ENCODE measurements at regions not wholly inside any gene's neighbourhood (a gene's known extent, or its start where the extent isn't known, plus 50 kb on each side); places are given as distances from the start of the nearest gene placed in this dataset.

GRCh38 chr13:21960108-21960507, 289.2 kb downstream of the FGF9 start:
- H2BK120ac ChIP-seq (replicated peaks; ENCODE audit: low read depth, low read length) = no peak overlapping the region
- H2AK5ac ChIP-seq (ENCODE audit: low read depth, low read length) = no peak overlapping the region
- no peaks in the 10 kb centered on the region for H3K23me2 ChIP-seq (ENCODE audit: low read depth, low read length)
- H4K20me1 ChIP-seq (replicated peaks in 1 of 2; ENCODE audit: control insufficient read depth in 1 of 2, insufficient read depth in 2 of 2, low read length in 2 of 2) = no peaks in the 10 kb centered on the region
- no peak overlapping the region for H3K9ac ChIP-seq (replicated peaks in 1 of 4; ENCODE audit: extremely low read depth in 1 of 4, low read depth in 3 of 4, low read length in 3 of 4)
- H3K4me1 ChIP-seq (replicated peaks in 1 of 4; ENCODE audit: control insufficient read depth in 3 of 4, insufficient read depth in 4 of 4, low read length in 3 of 4) = no peaks in the 10 kb centered on the region
- H3K79me1 ChIP-seq (ENCODE audit: low read depth, low read length) = no peaks in the 10 kb centered on the region
- no peak overlapping the region for H3K14ac ChIP-seq (ENCODE audit: insufficient read length)
- H3K27ac ChIP-seq (ENCODE audit: low read depth, low read length) = no peak overlapping the region
- H2BK20ac ChIP-seq (ENCODE audit: low read length) = no peak overlapping the region
- no peak overlapping the region for H3K23ac ChIP-seq (ENCODE audit: insufficient read length)
- no peak overlapping the region for H3K4me2 ChIP-seq (ENCODE audit: insufficient read depth in 1 of 2, low read depth in 2 of 2, low read length in 2 of 2)
- H3K18ac ChIP-seq (ENCODE audit: extremely low read depth, low read length) = no peak overlapping the region
- DNase-seq (ENCODE audit: low read depth in 1 of 2, low spot score in 2 of 2) (no peak), FAIRE-seq (no peak)
- CTCF ChIA-PET (ENCODE audit: partially characterized antibody) = no interaction called here
- H3K56ac ChIP-seq (replicated peaks; ENCODE audit: insufficient read length, low read depth, low read length) = no peak overlapping the region
- no peak overlapping the region for H2BK15ac ChIP-seq (ENCODE audit: low read length)
- no peak overlapping the region for H3K4ac ChIP-seq (replicated peaks; ENCODE audit: insufficient read length, low read depth, low read length)
- no peaks in the 10 kb centered on the region for H3K79me2 ChIP-seq (ENCODE audit: control insufficient read depth in 1 of 2, insufficient read depth in 2 of 2, low read length in 2 of 2)
- H2BK12ac ChIP-seq (ENCODE audit: low read depth, low read length) = no peak overlapping the region
- H4K8ac ChIP-seq (ENCODE audit: extremely low read depth, insufficient read depth, low read length) = no peak overlapping the region
- H2AFZ ChIP-seq (ENCODE audit: low read length) = no peak overlapping the region
- 88% methylated on average over 3 of the region's 3 CpGs; no CpG with 5 or more reads in 1 of the 2 experiments for WGBS, 2 experiments (ENCODE audit: extremely low coverage in 1 of 2, insufficient coverage in 1 of 2, insufficient read length in 1 of 2, insufficient replicate concordance in 2 of 2, low coverage in 1 of 2, low lambda C conversion rate in 2 of 2, missing lambda C conversion rate in 1 of 2)
- no peak overlapping the region for H4K5ac ChIP-seq (ENCODE audit: insufficient read length, low read depth, low read length)
- POLR2A ChIA-PET (ENCODE audit: partially characterized antibody) = no interaction called here
- H3K4me3 ChIP-seq (ENCODE audit: extremely low read depth in 1 of 4, insufficient read depth in 2 of 4, low read depth in 3 of 4, low read length in 4 of 4) = no peak overlapping the region
- H3K27me3 ChIP-seq (replicated peaks in 1 of 4; ENCODE audit: control insufficient read depth in 3 of 4, extremely low read depth in 1 of 4, insufficient read depth in 3 of 4, low read length in 3 of 4) = no peaks in the 10 kb centered on the region
- no peak overlapping the region for H2BK5ac ChIP-seq (ENCODE audit: low read depth, low read length)
- no peaks in the 10 kb centered on the region for H3K36me3 ChIP-seq (ENCODE audit: control insufficient read depth in 2 of 4, insufficient read depth in 4 of 4, low read length in 3 of 4)
- peaks cover 6 to 10% of the 10 kb centered on the region in 2 experiments; a peak in 2 of 4 replicates for H3K9me3 ChIP-seq (ENCODE audit: insufficient read depth in 2 of 2, low read depth in 1 of 2, low read length in 1 of 2)
- H4K91ac ChIP-seq (replicated peaks; ENCODE audit: insufficient read length, low read length) = no peak overlapping the region
- TF ChIP-seq CREB1 (IDR thresholded peaks at IDR 0.05) = no peak
- no peak for TF ChIP-seq POU5F1 (IDR thresholded peaks at IDR 0.05; ENCODE audit: low read depth, low read length)
- no peak for TF ChIP-seq KDM1A (IDR thresholded peaks at IDR 0.05; ENCODE audit: borderline replicate concordance, low read length)
- no peak for TF ChIP-seq HDAC6 (IDR thresholded peaks at IDR 0.05; ENCODE audit: low read depth, low read length)
- TF ChIP-seq SP2 (IDR thresholded peaks at IDR 0.05; ENCODE audit: low read length) = no peak
- no peak for TF ChIP-seq JUN (IDR thresholded peaks at IDR 0.05; ENCODE audit: low read depth, low read length)
- no peak for TF ChIP-seq ZNF274 (IDR thresholded peaks at IDR 0.05; ENCODE audit: borderline replicate concordance, extremely low read depth, low read length)
